IPS-18a (cell line): ENCODE measurements at regions not wholly inside any gene's neighbourhood (a gene's known extent, or its start where the extent isn't known, plus 50 kb on each side); places are given as distances from the start of the nearest gene placed in this dataset.

ENCODE experiments used
- H3K27ac ChIP-seq: one replicate; pipeline ENCODE4 v1.5.1; 2013; ENCODE audit warnings: low read length
- H3K27me3 ChIP-seq: one replicate; pipeline ENCODE4 v1.6.1; 2013; ENCODE audit warnings: mild to moderate bottlenecking, low read length; ENCODE audit not compliant: control insufficient read depth, insufficient read depth
- H3K36me3 ChIP-seq: one replicate; pipeline ENCODE4 v1.6.1; 2013; ENCODE audit warnings: low read depth, low read length; ENCODE audit not compliant: control insufficient read depth
- H3K4me1 ChIP-seq: one replicate; pipeline ENCODE4 v1.6.1; 2013; ENCODE audit warnings: low read depth, low read length; ENCODE audit not compliant: control insufficient read depth
- H3K4me3 ChIP-seq: one replicate; pipeline ENCODE4 v1.5.1; 2013; ENCODE audit warnings: low read length
- H3K9ac ChIP-seq: one replicate; pipeline ENCODE4 v1.6.1; 2013; ENCODE audit warnings: mild to moderate bottlenecking, low read length, moderate library complexity
- H3K9me3 ChIP-seq: one replicate; pipeline ENCODE4 v1.6.1; 2013; ENCODE audit warnings: low read depth, low read length; ENCODE audit not compliant: control insufficient read depth

- Histone ChIP-seq H3K9ac (no peak overlapping the region), H3K4me3 (no peak overlapping the region), H3K27ac (no peak overlapping the region), H3K4me1 (no peaks in the 10 kb centered on the region), H3K36me3 (no peaks in the 10 kb centered on the region), H3K9me3 (no peaks in the 10 kb centered on the region), H3K27me3 (no peaks in the 10 kb centered on the region)
These were observed 211.6 kb downstream of the KIF26A start for GRCh38 chr14:104349950-104350349.

- Histone ChIP-seq H3K9me3 (no peaks in the 10 kb centered on the region), H3K9ac (no peak overlapping the region), H3K27me3 (no peaks in the 10 kb centered on the region), H3K4me1 (no peaks in the 10 kb centered on the region), H3K36me3 (no peaks in the 10 kb centered on the region), H3K4me3 (no peak overlapping the region), H3K27ac (no peak overlapping the region)
These were observed 212.2 kb downstream of the KIF26A start for GRCh38 chr14:104350463-104351185.

- H3K27me3 ChIP-seq = no peaks in the 10 kb centered on the region
- no peak overlapping the region for H3K4me3 ChIP-seq
- H3K4me1 ChIP-seq = no peaks in the 10 kb centered on the region
- H3K9me3 ChIP-seq = no peaks in the 10 kb centered on the region
- no peaks in the 10 kb centered on the region for H3K36me3 ChIP-seq
- no peak overlapping the region for H3K9ac ChIP-seq
- no peak overlapping the region for H3K27ac ChIP-seq
These were observed 213.6 kb downstream of the KIF26A start for GRCh38 chr14:104351849-104352492.

- Histone ChIP-seq H3K27me3 (no peaks in the 10 kb centered on the region), H3K9me3 (no peaks in the 10 kb centered on the region), H3K27ac (no peak overlapping the region), H3K9ac (no peak overlapping the region), H3K4me3 (no peak overlapping the region), H3K4me1 (no peaks in the 10 kb centered on the region), H3K36me3 (no peaks in the 10 kb centered on the region)
These were observed 214.3 kb downstream of the KIF26A start for GRCh38 chr14:104352493-104353220.

DNA sequence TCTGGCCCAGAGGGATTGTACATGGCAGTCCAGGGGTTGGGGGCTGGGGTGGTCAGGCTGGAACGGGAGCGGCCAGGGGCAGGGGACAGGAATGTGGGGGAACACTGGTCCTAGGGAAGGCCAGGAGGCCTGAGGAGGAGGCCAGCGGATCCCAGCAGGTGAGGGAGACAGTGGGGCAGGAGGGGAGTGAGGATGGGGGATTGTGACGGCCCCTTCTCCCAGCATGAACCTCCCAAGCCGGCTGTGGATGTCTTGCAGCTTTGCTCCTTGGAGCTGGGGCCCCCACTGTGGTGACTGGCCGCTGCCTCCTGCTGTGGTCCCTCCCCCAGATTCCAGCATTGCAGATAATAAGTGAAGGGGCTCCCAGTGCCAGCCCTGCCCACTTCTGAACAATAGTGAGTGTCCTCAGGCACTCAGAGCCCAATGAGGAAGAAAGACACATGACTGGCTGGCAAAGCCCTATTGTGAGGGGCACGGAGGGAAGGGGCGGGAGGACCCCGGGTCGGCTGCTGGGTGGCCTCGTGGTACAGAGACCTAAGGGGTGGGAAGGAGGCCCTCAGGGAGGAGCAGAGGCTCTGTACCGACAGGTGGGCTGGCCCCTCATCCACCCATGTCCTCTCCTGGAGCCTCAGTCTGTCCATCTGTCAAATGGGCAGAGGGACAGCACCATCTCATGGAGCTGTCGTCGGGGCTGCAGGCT, 215.0 kb downstream of the KIF26A start:
- Histone ChIP-seq H3K4me1 (no peaks in the 10 kb centered on the region), H3K36me3 (no peaks in the 10 kb centered on the region), H3K9ac (no peak overlapping the region), H3K4me3 (no peak overlapping the region), H3K27ac (no peak overlapping the region), H3K9me3 (no peaks in the 10 kb centered on the region), H3K27me3 (no peaks in the 10 kb centered on the region)

- Histone ChIP-seq H3K4me3 (no peak overlapping the region), H3K27me3 (no peaks in the 10 kb centered on the region), H3K36me3 (no peaks in the 10 kb centered on the region), H3K9ac (no peak overlapping the region), H3K9me3 (no peaks in the 10 kb centered on the region), H3K4me1 (no peaks in the 10 kb centered on the region), H3K27ac (no peak overlapping the region)
These were observed 215.7 kb downstream of the KIF26A start for GRCh38 chr14:104353921-104354701.

- Histone ChIP-seq H3K9ac (no peak overlapping the region), H3K36me3 (no peaks in the 10 kb centered on the region), H3K9me3 (no peaks in the 10 kb centered on the region), H3K4me3 (no peak overlapping the region), H3K27me3 (no peaks in the 10 kb centered on the region), H3K27ac (no peak overlapping the region), H3K4me1 (no peaks in the 10 kb centered on the region)
These were observed 217.0 kb downstream of the KIF26A start for GRCh38 chr14:104355101-104356019.

DNA sequence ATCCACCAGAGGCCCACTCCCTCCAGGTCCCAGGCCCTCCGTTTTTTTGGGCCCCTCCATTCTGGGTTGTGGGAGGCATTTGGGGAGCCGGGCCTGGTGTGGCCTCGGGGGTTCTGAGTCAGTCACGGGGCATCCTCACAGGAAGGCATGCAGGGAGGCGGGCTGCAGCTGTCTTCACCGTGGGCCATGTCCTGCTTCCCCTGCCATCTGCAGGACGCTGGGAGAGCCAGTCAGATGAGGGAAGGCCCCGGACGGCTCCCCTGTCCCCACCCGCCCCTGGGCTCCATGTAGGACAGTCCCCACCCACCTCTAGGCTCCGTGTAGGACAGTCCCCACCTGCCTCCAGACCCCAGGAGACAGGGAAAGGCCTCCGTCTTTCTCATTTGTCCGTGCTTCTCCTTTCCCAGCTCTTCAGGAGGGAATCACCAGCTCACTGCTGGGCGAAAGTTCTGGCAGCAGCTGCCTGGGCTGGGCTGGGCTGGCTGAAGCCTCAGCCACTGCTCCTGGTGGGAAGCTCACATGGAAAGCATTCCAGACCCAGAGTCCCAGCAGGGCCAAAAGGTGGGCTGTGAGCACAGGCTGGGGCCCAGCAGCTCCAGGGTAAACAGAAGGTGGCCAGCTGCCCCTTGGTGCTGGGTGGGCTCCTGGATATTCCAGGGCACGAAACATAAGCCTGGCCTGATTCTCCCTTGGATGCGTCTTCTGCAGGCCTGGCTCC, 217.8 kb downstream of the KIF26A start:
- Histone ChIP-seq H3K27me3 (no peaks in the 10 kb centered on the region), H3K9ac (no peak overlapping the region), H3K4me1 (no peaks in the 10 kb centered on the region), H3K9me3 (no peaks in the 10 kb centered on the region), H3K36me3 (no peaks in the 10 kb centered on the region), H3K27ac (no peak overlapping the region), H3K4me3 (no peak overlapping the region)

GRCh38 chr14:104356738-104357688, 218.6 kb downstream of the KIF26A start:
- no peak overlapping the region for H3K9ac ChIP-seq
- H3K9me3 ChIP-seq = no peaks in the 10 kb centered on the region
- H3K4me1 ChIP-seq = no peaks in the 10 kb centered on the region
- no peak overlapping the region for H3K4me3 ChIP-seq
- H3K27ac ChIP-seq = no peak overlapping the region
- H3K27me3 ChIP-seq = no peaks in the 10 kb centered on the region
- H3K36me3 ChIP-seq = no peaks in the 10 kb centered on the region
